Smooth muscle cell of the brain vasculature (primary cell): ENCODE measurements at regions not wholly inside any gene's neighbourhood (a gene's known extent, or its start where the extent isn't known, plus 50 kb on each side); places are given as distances from the start of the nearest gene placed in this dataset.

Source experiments
- DNase-seq: peaks from one replicate; pipeline ENCODE4 v3.0.0-alpha.2; 2012; ENCODE audit warnings: low read depth, low spot score

- no peak for DNase-seq
Observed at GRCh38 chr2:71937396-71937795, 210.3 kb downstream of the CYP26B1 start.

- DNase-seq, result no peak
Observed at GRCh38 chr2:71936076-71937030, 211.3 kb downstream of the CYP26B1 start.

- no peak for DNase-seq
Observed at GRCh38 chr2:71935262-71935848, 212.3 kb downstream of the CYP26B1 start.

- DNase-seq, result no peak
Observed at GRCh38 chr2:71934595-71935261, 212.9 kb downstream of the CYP26B1 start.

GRCh38 chr2:71934320-71934593, 213.4 kb downstream of the CYP26B1 start:
- DNase-seq, result no peak

- DNase-seq, result no peak
Observed at GRCh38 chr2:71933467-71934319, 214.0 kb downstream of the CYP26B1 start.

GRCh38 chr2:71932780-71933466, 214.7 kb downstream of the CYP26B1 start:
- no peak for DNase-seq

GRCh38 chr2:71932037-71932779, 215.5 kb downstream of the CYP26B1 start:
- DNase-seq, result no peak

- DNase-seq, result no peak
Observed at GRCh38 chr2:71930049-71930681, 217.5 kb downstream of the CYP26B1 start.

GRCh38 chr2:71929482-71929772, 218.2 kb downstream of the CYP26B1 start:
- no peak for DNase-seq

GRCh38 chr2:71928734-71929481, 218.8 kb downstream of the CYP26B1 start:
- DNase-seq, result no peak

- no peak for DNase-seq
Observed at GRCh38 chr2:71927757-71928715, 219.6 kb downstream of the CYP26B1 start.

- no peak for DNase-seq
Observed at GRCh38 chr2:71926876-71927756, 220.5 kb downstream of the CYP26B1 start.

- DNase-seq, result no peak
Observed at GRCh38 chr2:71926089-71926447, 221.6 kb downstream of the CYP26B1 start.

- DNase-seq, result no peak
Observed at GRCh38 chr2:71925268-71926088, 222.2 kb downstream of the CYP26B1 start.

GRCh38 chr2:71923887-71924533, 223.7 kb downstream of the CYP26B1 start:
- peak; percentile 40 for DNase-seq
